Adrenal gland (tissue), 9 donors: ENCODE measurements at regions not wholly inside any gene's neighbourhood (a gene's known extent, or its start where the extent isn't known, plus 50 kb on each side); places are given as distances from the start of the nearest gene placed in this dataset.
"Not testable (repeated sequence)": the region's sequence is repeated elsewhere in the genome, so short reads cannot be mapped to it uniquely, and the experiment has no call there.

Source experiments
- DNase-seq, 7 donors: peaks; one replicate each; pipeline ENCODE4 v3.0.0-alpha.2; 2019 to 2020
- H3K27ac ChIP-seq, 5 donors: fragments of 200-600 bp; sonication (generic) in 4 of 5; 1 replicate in 3 of 5; 2 replicates in 2 of 5; pipeline versions ENCODE4 v1.5.1 to v1.8.0; 2016 to 2020; ENCODE audit warnings: mild to moderate bottlenecking in 1 of 5
- H3K27me3 ChIP-seq: fragments of 200-600 bp; 2 replicates; pipeline ENCODE4 v1.8.0; 2021
- H3K36me3 ChIP-seq, 2 donors: fragments of 200-600 bp; replicated peaks in 1 of 2; 1 replicate in 1 of 2; 2 replicates in 1 of 2; pipeline versions ENCODE4 v1.5.1 to v1.8.0; 2018 to 2022
- H3K4me1 ChIP-seq, 2 donors: fragments of 200-600 bp; replicated peaks in 1 of 2; 1 replicate in 1 of 2; 2 replicates in 1 of 2; pipeline versions ENCODE4 v1.5.1 to v1.8.0; 2018 to 2021
- H3K4me3 ChIP-seq, 4 donors: fragments of 200-600 bp; sonication (generic) in 3 of 4; one replicate each; pipeline ENCODE4 v1.5.1; 2016 to 2018
- H3K9me3 ChIP-seq, 3 donors: fragments of 200-600 bp; sonication (generic) in 1 of 3; replicated peaks in 1 of 3; 1 replicate in 2 of 3; 2 replicates in 1 of 3; pipeline versions ENCODE4 v1.5.1 to v1.8.0; 2016 to 2021
- POLR2A ChIP-seq, 2 donors: fragments of 450-650 bp; IDR thresholded peaks; one replicate each; pipeline ENCODE4 v1.6.1; 2017; ENCODE audit warnings: antibody characterized with exemption in 2 of 2, mild to moderate bottlenecking in 2 of 2, moderate library complexity in 1 of 2
- WGBS, 4 donors: extraction: QIAGEN DNeasy Blood & Tissue Kit in 2 of 4; methylation state at CpG; one replicate each; pipeline versions ENCODE4 v1.1.5 to v1.1.7; 2013 to 2017; 5-methylcytosine and 5-hydroxymethylcytosine counted together
- intact Hi-C, 2 donors: fragments of 100-400 bp; cut with DNase I; formaldehyde crosslinking; loops; one replicate each; pipeline versions ENCODE4 v1.14.1 to v1.15.0; 2022 to 2023
- TF ChIP-seq, protein P1 (sequence below), 6 experiments: fragments of 450-650 bp in 4 of 6; fragments of 200-600 bp in 2 of 6; sonication (generic) in 1 of 6; IDR thresholded peaks; 1 replicate in 5 of 6; 2 replicates in 1 of 6; pipeline versions ENCODE4 v1.5.1 to v1.8.0; 2016 to 2021; ENCODE audit warnings: antibody characterized with exemption in 6 of 6, mild to moderate bottlenecking in 2 of 6, moderate library complexity in 1 of 6
- donor health status: healthy with polysubstance abuse.
- donor health status: Bipolar disorder and iron deficiency.
- donor health status: DM: yes; HTN: yes; CAD: no.
- donor health status: DM: no; HTN: no; CAD: no.
- donor health status: DM: no; HTN: no; CAD: no.

GRCh38 chr7:152541892-152542291 is 106.1 kb upstream of the KMT2C start:
- no peak overlapping the region for H3K4me3 ChIP-seq
- no peaks in the 10 kb centered on the region for H3K36me3 ChIP-seq
- intact Hi-C loops, result no loop called here
- no peaks in the 10 kb centered on the region for H3K27me3 ChIP-seq
- TF ChIP-seq, protein P1, sequence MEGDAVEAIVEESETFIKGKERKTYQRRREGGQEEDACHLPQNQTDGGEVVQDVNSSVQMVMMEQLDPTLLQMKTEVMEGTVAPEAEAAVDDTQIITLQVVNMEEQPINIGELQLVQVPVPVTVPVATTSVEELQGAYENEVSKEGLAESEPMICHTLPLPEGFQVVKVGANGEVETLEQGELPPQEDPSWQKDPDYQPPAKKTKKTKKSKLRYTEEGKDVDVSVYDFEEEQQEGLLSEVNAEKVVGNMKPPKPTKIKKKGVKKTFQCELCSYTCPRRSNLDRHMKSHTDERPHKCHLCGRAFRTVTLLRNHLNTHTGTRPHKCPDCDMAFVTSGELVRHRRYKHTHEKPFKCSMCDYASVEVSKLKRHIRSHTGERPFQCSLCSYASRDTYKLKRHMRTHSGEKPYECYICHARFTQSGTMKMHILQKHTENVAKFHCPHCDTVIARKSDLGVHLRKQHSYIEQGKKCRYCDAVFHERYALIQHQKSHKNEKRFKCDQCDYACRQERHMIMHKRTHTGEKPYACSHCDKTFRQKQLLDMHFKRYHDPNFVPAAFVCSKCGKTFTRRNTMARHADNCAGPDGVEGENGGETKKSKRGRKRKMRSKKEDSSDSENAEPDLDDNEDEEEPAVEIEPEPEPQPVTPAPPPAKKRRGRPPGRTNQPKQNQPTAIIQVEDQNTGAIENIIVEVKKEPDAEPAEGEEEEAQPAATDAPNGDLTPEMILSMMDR (IDR thresholded peaks at IDR 0.05), result no peak
- no peak for TF ChIP-seq POLR2A (IDR thresholded peaks at IDR 0.05)
- no peaks in the 10 kb centered on the region for H3K4me1 ChIP-seq
- H3K27ac ChIP-seq, result no peak overlapping the region
- WGBS, 4 donors, result 72 to 90% (median 75%) methylated on average over 5 of the region's 5 CpGs
- DNase-seq, result peak in 1 of 7 donors; percentile 13
- H3K9me3 ChIP-seq, result no peaks in the 10 kb centered on the region

DNA sequence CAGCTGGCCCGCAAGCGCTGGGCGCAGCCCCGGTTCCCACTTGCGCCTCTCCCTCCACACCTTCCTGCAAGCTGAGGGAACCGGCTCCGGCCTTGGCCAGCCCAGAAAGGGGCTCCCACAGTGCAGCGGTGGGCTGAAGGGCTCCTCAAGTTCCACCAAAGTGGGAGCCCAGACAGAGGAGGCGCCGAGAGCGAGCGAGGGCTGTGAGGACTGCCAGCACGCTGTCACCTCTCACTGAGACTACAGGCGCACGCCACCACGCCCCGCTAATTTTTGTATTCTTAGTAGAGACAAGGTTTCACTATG is 103.3 kb upstream of the KMT2C start:
- 92 to 98% (median 95%) methylated on average over 9 to 17 of the region's 17 CpGs for WGBS, 4 donors
- H3K9me3 ChIP-seq, intact Hi-C loops, H3K27ac ChIP-seq, H3K4me3 ChIP-seq, H3K27me3 ChIP-seq, H3K4me1 ChIP-seq, H3K36me3 ChIP-seq, DNase-seq: not testable (repeated sequence)

DNA sequence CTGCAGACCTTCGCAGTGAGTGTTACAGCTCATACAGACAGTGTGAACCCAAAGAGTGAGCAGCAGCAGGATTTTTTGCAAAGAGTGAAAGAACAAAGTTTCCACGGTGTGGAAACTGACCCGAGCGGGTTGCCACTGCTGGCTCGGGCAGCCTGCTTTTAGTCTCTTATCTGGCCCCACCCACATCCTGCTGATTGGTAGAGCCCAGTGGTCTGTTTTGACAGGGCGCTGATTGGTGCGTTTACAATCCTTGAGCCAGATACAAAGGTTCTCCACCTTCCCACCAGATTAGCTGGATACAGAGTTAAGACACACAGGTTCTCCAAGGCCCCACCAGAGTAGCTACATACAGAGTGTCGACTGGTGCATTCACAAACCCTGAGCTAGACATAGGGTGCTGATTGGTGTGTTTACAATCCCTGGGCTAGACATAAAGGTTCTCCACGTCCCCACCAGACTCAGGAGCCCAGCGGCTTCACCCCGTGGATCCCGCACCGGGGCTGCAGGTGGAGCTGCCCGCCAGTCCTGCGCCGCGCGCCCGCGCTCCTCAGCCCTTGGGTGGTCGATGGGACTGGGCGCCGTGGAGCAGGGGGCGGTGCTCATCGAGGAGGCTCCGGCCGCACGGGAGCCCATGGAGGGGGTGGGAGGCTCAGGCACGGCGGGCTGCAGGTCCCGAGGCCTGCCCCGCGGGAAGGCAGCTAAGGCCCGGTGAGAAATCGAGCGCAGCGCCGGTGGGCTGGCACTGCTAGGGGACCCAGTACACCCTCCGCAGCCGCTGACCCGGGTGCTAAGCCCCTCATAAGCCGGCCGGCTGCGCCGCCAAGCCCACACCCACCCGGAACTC is 102.8 kb upstream of the KMT2C start:
- intact Hi-C loops, DNase-seq, H3K4me3 ChIP-seq, H3K9me3 ChIP-seq, H3K4me1 ChIP-seq, H3K27ac ChIP-seq, H3K36me3 ChIP-seq, H3K27me3 ChIP-seq: not testable (repeated sequence)
- WGBS, 4 donors, result 92 to 97% (median 95%) methylated on average over 22 to 46 of the region's 46 CpGs

DNA sequence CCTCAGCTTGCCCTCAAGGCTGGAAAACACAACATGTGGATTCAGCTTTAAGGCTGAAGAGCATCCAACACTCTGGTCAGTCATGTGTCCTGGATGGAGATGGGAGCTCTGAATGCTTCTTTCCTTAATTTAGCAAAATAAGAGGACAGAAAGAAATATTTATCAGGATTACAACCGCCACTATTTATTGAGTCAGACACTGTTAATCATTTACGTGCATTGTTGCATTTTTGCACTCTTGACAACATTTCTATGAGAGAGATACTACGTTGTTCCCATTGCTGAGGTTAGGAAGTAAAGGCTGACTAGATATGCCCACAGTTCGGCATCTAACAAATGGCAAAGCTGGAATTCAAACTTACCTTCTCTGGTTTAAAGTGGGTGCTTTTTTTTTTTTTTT is 101.8 kb upstream of the KMT2C start:
- TF ChIP-seq, protein P1 (IDR thresholded peaks at IDR 0.05), result no peak
- no peak for TF ChIP-seq POLR2A (IDR thresholded peaks at IDR 0.05)
- WGBS, 4 donors, result 53 to 60% (median 55%) methylated on average over 4 of the region's 4 CpGs
- no peak overlapping the region for H3K27ac ChIP-seq
- H3K4me1 ChIP-seq, result no peaks in the 10 kb centered on the region
- H3K9me3 ChIP-seq, result no peaks in the 10 kb centered on the region
- H3K27me3 ChIP-seq, result no peaks in the 10 kb centered on the region
- H3K4me3 ChIP-seq, result no peak overlapping the region
- no peak for DNase-seq
- no peaks in the 10 kb centered on the region for H3K36me3 ChIP-seq
- intact Hi-C loops, result no loop called here

- Histone ChIP-seq H3K27me3 (no peaks in the 10 kb centered on the region), H3K4me1 (peaks cover 6 to 7% of the 10 kb centered on the region in 2 donors), H3K4me3 (no peak overlapping the region), H3K27ac (no peak overlapping the region), H3K9me3 (no peaks in the 10 kb centered on the region), H3K36me3 (no peaks in the 10 kb centered on the region)
- WGBS, 4 donors, result 34 to 44% (median 37%) methylated on average over 6 of the region's 6 CpGs
- intact Hi-C loops, result no loop called here
- DNase-seq, result peak in 4 of 7 donors; percentile 36 to 69 (median 49)
- TF ChIP-seq, protein P1 (IDR thresholded peaks at IDR 0.05), result no peak
- no peak for TF ChIP-seq POLR2A (IDR thresholded peaks at IDR 0.05)
Observed at GRCh38 chr7:152528612-152529011, 92.8 kb upstream of the KMT2C start.
